GM21529 (cell line): ENCODE measurements at regions not wholly inside any gene's neighbourhood (a gene's known extent, or its start where the extent isn't known, plus 50 kb on each side); places are given as distances from the start of the nearest gene placed in this dataset.

Experiments
- ATAC-seq: cut with Tn5 transposase; IDR thresholded peaks from one replicate; pipeline ENCODE4 v1.9.1; 2021; ENCODE audit not compliant: unreplicated experiment

GRCh38 chr9:96089452-96090085 lies 212.4 kb downstream of the HSD17B3 start:
- no peak for ATAC-seq

GRCh38 chr9:96088510-96088909 lies 213.0 kb downstream of the ERCC6L2 start:
- no peak for ATAC-seq

- ATAC-seq, result no peak
These were observed 212.3 kb downstream of the ERCC6L2 start for GRCh38 chr9:96087669-96088299.

- no peak for ATAC-seq
These were observed 211.6 kb downstream of the ERCC6L2 start for GRCh38 chr9:96086936-96087571.

GRCh38 chr9:96085491-96086143 lies 210.1 kb downstream of the ERCC6L2 start:
- ATAC-seq, result no peak

- ATAC-seq, result no peak
These were observed 208.8 kb downstream of the ERCC6L2 start for GRCh38 chr9:96084331-96084734.

GRCh38 chr9:96082516-96083232 lies 207.2 kb downstream of the ERCC6L2 start:
- ATAC-seq, result no peak

GRCh38 chr9:96080364-96080763 lies 204.9 kb downstream of the ERCC6L2 start:
- no peak for ATAC-seq

GRCh38 chr9:96079779-96080178 lies 204.3 kb downstream of the ERCC6L2 start:
- ATAC-seq, result no peak

GRCh38 chr9:96078897-96079490 lies 203.5 kb downstream of the ERCC6L2 start:
- no peak for ATAC-seq

- ATAC-seq, result no peak
These were observed 200.3 kb downstream of the ERCC6L2 start for GRCh38 chr9:96075757-96076156.

- no peak for ATAC-seq
These were observed 199.6 kb downstream of the ERCC6L2 start for GRCh38 chr9:96075111-96075510.

GRCh38 chr9:96073531-96074480 lies 198.3 kb downstream of the ERCC6L2 start:
- no peak for ATAC-seq

GRCh38 chr9:96072930-96073329 lies 197.4 kb downstream of the ERCC6L2 start:
- no peak for ATAC-seq

- peak; percentile 15 for ATAC-seq
These were observed 196.3 kb downstream of the ERCC6L2 start for GRCh38 chr9:96071815-96072124.

- ATAC-seq, result peak; percentile 68
These were observed 195.8 kb downstream of the ERCC6L2 start for GRCh38 chr9:96071076-96071814.

GRCh38 chr9:96069629-96070220 lies 194.2 kb downstream of the ERCC6L2 start:
- no peak for ATAC-seq

- no peak for ATAC-seq
These were observed 193.0 kb downstream of the ERCC6L2 start for GRCh38 chr9:96068511-96068910.

GRCh38 chr9:96067600-96067999 lies 192.1 kb downstream of the ERCC6L2 start:
- ATAC-seq, result no peak
